GM19467 (cell line): ENCODE measurements at regions not wholly inside any gene's neighbourhood (a gene's known extent, or its start where the extent isn't known, plus 50 kb on each side); places are given as distances from the start of the nearest gene placed in this dataset.
"Not testable (repeated sequence)": the region's sequence is repeated elsewhere in the genome, so short reads cannot be mapped to it uniquely, and the experiment has no call there.

Experiments used
- ATAC-seq: cut with Tn5 transposase; IDR thresholded peaks from one replicate; pipeline ENCODE4 v1.9.1; 2021; ENCODE audit warnings: mild to moderate bottlenecking, moderate library complexity; ENCODE audit not compliant: unreplicated experiment

GRCh38 chr2:111519071-111519470, 364.9 kb downstream of the ANAPC1 start:
- no peak for ATAC-seq

- no peak for ATAC-seq
Measured at GRCh38 chr2:111522231-111522768, 361.7 kb downstream of the ANAPC1 start.

GRCh38 chr2:111523009-111523408, 361.0 kb downstream of the ANAPC1 start:
- no peak for ATAC-seq

- ATAC-seq = not testable (repeated sequence)
Measured at GRCh38 chr2:111525026-111525425, 359.0 kb downstream of the ANAPC1 start.

- ATAC-seq = not testable (repeated sequence)
Measured at GRCh38 chr2:111526041-111526639, 357.9 kb downstream of the ANAPC1 start.

- not testable (repeated sequence) for ATAC-seq
Measured at GRCh38 chr2:111527707-111528400, 356.1 kb downstream of the ANAPC1 start.

GRCh38 chr2:111529022-111529421, 355.0 kb downstream of the ANAPC1 start:
- ATAC-seq = not testable (repeated sequence)

- not testable (repeated sequence) for ATAC-seq
Measured at GRCh38 chr2:111530239-111530965, 353.6 kb downstream of the ANAPC1 start.

- ATAC-seq = not testable (repeated sequence)
Measured at GRCh38 chr2:111532682-111533556, 351.1 kb downstream of the ANAPC1 start.

GRCh38 chr2:111533557-111534247, 350.3 kb downstream of the ANAPC1 start:
- ATAC-seq = not testable (repeated sequence)

GRCh38 chr2:111534910-111535352, 349.1 kb downstream of the ANAPC1 start:
- ATAC-seq = no peak

GRCh38 chr2:111535404-111535803, 348.6 kb downstream of the ANAPC1 start:
- no peak for ATAC-seq

GRCh38 chr2:111537078-111537655, 346.8 kb downstream of the ANAPC1 start:
- no peak for ATAC-seq

GRCh38 chr2:111539991-111540390, 344.0 kb downstream of the ANAPC1 start:
- not testable (repeated sequence) for ATAC-seq

GRCh38 chr2:111542120-111542774, 341.7 kb downstream of the ANAPC1 start:
- ATAC-seq = not testable (repeated sequence)

GRCh38 chr2:111544006-111544405, 340.0 kb downstream of the ANAPC1 start:
- ATAC-seq = not testable (repeated sequence)

GRCh38 chr2:111545723-111546431, 338.1 kb downstream of the ANAPC1 start:
- ATAC-seq = not testable (repeated sequence)

GRCh38 chr2:111546578-111546977, 337.4 kb downstream of the ANAPC1 start:
- not testable (repeated sequence) for ATAC-seq
